ENCODE measurements at regions not wholly inside any gene's neighbourhood (a gene's known extent, or its start where the extent isn't known, plus 50 kb on each side); places are given as distances from the start of the nearest gene placed in this dataset.

DNA sequence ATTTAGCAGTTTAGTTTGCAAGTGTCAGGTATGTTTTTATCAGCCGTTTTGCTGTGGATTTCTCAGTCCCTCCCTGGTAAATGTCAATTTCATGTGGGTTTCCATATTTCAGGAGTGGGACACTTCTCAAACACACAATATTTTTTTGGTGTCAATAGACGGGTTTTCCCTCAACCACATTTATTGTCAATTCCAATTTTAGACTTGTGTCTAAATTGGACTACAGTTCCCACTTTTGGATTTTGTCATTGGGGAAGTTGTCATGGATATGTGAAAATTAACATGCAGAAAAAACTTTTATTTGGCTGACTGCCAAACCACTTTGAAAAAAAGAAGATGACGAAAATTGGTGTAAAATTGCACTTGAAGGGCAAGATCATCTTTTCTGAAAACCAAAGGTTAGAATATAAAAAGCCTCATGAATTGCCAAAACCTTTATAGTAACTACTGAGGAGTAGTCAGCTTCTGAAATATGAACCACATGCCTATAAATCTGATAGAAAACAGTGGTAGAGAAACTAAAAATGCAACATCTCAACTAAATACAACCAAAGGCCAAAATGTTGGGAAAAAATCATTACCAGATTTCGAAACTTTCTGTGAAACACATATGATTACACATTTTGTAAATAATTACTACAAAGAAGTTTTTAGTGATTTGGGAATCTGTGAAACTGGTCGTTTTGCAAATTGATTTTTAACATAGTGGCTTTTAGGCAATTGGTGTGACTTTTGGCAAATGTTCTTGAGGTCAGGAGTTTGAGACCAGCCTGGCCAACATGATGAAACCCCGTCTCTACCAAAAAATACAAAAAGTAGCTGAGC, 106.4 kb downstream of the BCL2L11 start:
- TF ChIP-seq, protein P1, sequence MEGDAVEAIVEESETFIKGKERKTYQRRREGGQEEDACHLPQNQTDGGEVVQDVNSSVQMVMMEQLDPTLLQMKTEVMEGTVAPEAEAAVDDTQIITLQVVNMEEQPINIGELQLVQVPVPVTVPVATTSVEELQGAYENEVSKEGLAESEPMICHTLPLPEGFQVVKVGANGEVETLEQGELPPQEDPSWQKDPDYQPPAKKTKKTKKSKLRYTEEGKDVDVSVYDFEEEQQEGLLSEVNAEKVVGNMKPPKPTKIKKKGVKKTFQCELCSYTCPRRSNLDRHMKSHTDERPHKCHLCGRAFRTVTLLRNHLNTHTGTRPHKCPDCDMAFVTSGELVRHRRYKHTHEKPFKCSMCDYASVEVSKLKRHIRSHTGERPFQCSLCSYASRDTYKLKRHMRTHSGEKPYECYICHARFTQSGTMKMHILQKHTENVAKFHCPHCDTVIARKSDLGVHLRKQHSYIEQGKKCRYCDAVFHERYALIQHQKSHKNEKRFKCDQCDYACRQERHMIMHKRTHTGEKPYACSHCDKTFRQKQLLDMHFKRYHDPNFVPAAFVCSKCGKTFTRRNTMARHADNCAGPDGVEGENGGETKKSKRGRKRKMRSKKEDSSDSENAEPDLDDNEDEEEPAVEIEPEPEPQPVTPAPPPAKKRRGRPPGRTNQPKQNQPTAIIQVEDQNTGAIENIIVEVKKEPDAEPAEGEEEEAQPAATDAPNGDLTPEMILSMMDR (IDR thresholded peaks at IDR 0.05; ENCODE audit: insufficient read depth, low read length), result no peak
- TF ChIP-seq POLR2AphosphoS5 (IDR thresholded peaks at IDR 0.05; ENCODE audit: low read depth), result no peak
